ENCODE measurements at regions not wholly inside any gene's neighbourhood (a gene's known extent, or its start where the extent isn't known, plus 50 kb on each side); places are given as distances from the start of the nearest gene placed in this dataset.
"Not testable (repeated sequence)": the region's sequence is repeated elsewhere in the genome, so short reads cannot be mapped to it uniquely, and the experiment has no call there.

- ATAC-seq (no peak), DNase-seq (no peak)
- H3K36me3 ChIP-seq (ENCODE audit: low read depth): no peaks in the 10 kb centered on the region
- TF ChIP-seq CTCF (IDR thresholded peaks at IDR 0.05): no peak
- H3K4me1 ChIP-seq (ENCODE audit: low read depth): no peaks in the 10 kb centered on the region
- no peaks in the 10 kb centered on the region for H3K9me3 ChIP-seq
- no peak overlapping the region for H3K4me3 ChIP-seq
- intact Hi-C loops (cut with DNase I, micrococcal nuclease): no loop called here
These were observed 548.4 kb upstream of the FSHR start for GRCh38 chr2:49702740-49703139.

GRCh38 chr2:49693961-49694360 lies 539.6 kb upstream of the FSHR start:
- intact Hi-C loops (cut with DNase I, micrococcal nuclease): no loop called here
- no peak for ATAC-seq
- Histone ChIP-seq H3K9me3 (no peaks in the 10 kb centered on the region), H3K36me3 (ENCODE audit: low read depth) (no peaks in the 10 kb centered on the region), H3K4me1 (ENCODE audit: low read depth) (no peaks in the 10 kb centered on the region), H3K4me3 (no peak overlapping the region)
- DNase-seq: no peak
- TF ChIP-seq CTCF (IDR thresholded peaks at IDR 0.05): no peak

GRCh38 chr2:49692022-49692421 lies 537.7 kb upstream of the FSHR start:
- H3K9me3 ChIP-seq; ATAC-seq; H3K4me3 ChIP-seq; intact Hi-C loops (cut with DNase I, micrococcal nuclease); H3K36me3 ChIP-seq (ENCODE audit: low read depth); H3K4me1 ChIP-seq (ENCODE audit: low read depth); DNase-seq: not testable (repeated sequence)

GRCh38 chr2:49687918-49688317 lies 533.6 kb upstream of the FSHR start:
- no peaks in the 10 kb centered on the region for H3K9me3 ChIP-seq
- no peak for DNase-seq
- no peak overlapping the region for H3K4me3 ChIP-seq
- TF ChIP-seq CTCF (IDR thresholded peaks at IDR 0.05): no peak
- no peaks in the 10 kb centered on the region for H3K4me1 ChIP-seq (ENCODE audit: low read depth)
- no peak for ATAC-seq
- intact Hi-C loops (cut with DNase I, micrococcal nuclease): no loop called here
- H3K36me3 ChIP-seq (ENCODE audit: low read depth): no peaks in the 10 kb centered on the region

GRCh38 chr2:49686897-49687442 lies 532.7 kb upstream of the FSHR start:
- H3K36me3 ChIP-seq (ENCODE audit: low read depth): no peaks in the 10 kb centered on the region
- no peaks in the 10 kb centered on the region for H3K4me1 ChIP-seq (ENCODE audit: low read depth)
- DNase-seq: no peak
- no peak overlapping the region for H3K4me3 ChIP-seq
- intact Hi-C loops (cut with DNase I, micrococcal nuclease): no loop called here
- no peak for ATAC-seq
- TF ChIP-seq CTCF (IDR thresholded peaks at IDR 0.05): no peak
- no peaks in the 10 kb centered on the region for H3K9me3 ChIP-seq

- Histone ChIP-seq H3K9me3 (no peaks in the 10 kb centered on the region), H3K36me3 (ENCODE audit: low read depth) (no peaks in the 10 kb centered on the region), H3K4me1 (ENCODE audit: low read depth) (no peaks in the 10 kb centered on the region), H3K4me3 (no peak overlapping the region)
- DNase-seq: no peak
- intact Hi-C loops (cut with DNase I, micrococcal nuclease): no loop called here
- no peak for ATAC-seq
- TF ChIP-seq CTCF (IDR thresholded peaks at IDR 0.05): no peak
These were observed 532.0 kb upstream of the FSHR start for GRCh38 chr2:49686291-49686690.

Measured in mucosa of descending colon (tissue), 3 donors.